Heart left ventricle (tissue), 13 donors: ENCODE measurements at regions not wholly inside any gene's neighbourhood (a gene's known extent, or its start where the extent isn't known, plus 50 kb on each side); places are given as distances from the start of the nearest gene placed in this dataset.

Experiments used
- CTCF ChIP-seq, 12 donors: fragments of 200-600 bp; sonication (generic) in 4 of 12; IDR thresholded peaks; one replicate each; pipeline versions ENCODE4 v1.5.0 to v1.8.0; 2018 to 2022; ENCODE audit warnings: antibody characterized with exemption in 12 of 12, mild to moderate bottlenecking in 5 of 12
- POLR2A ChIP-seq, 2 donors: fragments of 450-650 bp; IDR thresholded peaks; one replicate each; pipeline ENCODE4 v1.6.1; 2017; ENCODE audit warnings: antibody characterized with exemption in 2 of 2, mild to moderate bottlenecking in 2 of 2, moderate library complexity in 2 of 2
- donor health status: ischemic (EF 13 %, LVEDD 7.1; RV severe dilation, severe dysfunction).
- donor health status: DM: no; HTN: yes; CAD: no.
- donor health status: DM: no; HTN: no; CAD: no.
- donor health status: ischemic (EF 25% LVEDD 6.9; RV normal size, moderate dysfunction).
- donor health status: ischemic (EF 25% LVEDD 5.7; RV mildly dilated, moderate dysfunction).
- donor health status: ischemic (EF 35%, LVEDD 5.7; RV mildly dilated, moderate dysfunction).
- donor health status: nonischemic (EF 11% LVEDD 7.7; RV severe dilation, severe dysfunction).
- donor health status: DM: yes; HTN: yes; CAD: no.
- donor health status: PGD.
- donor health status: ischemic (EF 29% LVEDD 5.4; RV normal size, mild dysfunction).
- donor health status: nonischemic (EF 23%, LVEDD 6.1; RV moderate dilation, normal function).

GRCh38 chr6:131362070-131362469 is 211.0 kb upstream of the ARG1 start:
- TF ChIP-seq CTCF (IDR thresholded peaks at IDR 0.05) (no peak), POLR2A (IDR thresholded peaks at IDR 0.05) (no peak)
